ENCODE measurements at regions not wholly inside any gene's neighbourhood (a gene's known extent, or its start where the extent isn't known, plus 50 kb on each side); places are given as distances from the start of the nearest gene placed in this dataset.
"Not testable (repeated sequence)": the region's sequence is repeated elsewhere in the genome, so short reads cannot be mapped to it uniquely, and the experiment has no call there.

DNA sequence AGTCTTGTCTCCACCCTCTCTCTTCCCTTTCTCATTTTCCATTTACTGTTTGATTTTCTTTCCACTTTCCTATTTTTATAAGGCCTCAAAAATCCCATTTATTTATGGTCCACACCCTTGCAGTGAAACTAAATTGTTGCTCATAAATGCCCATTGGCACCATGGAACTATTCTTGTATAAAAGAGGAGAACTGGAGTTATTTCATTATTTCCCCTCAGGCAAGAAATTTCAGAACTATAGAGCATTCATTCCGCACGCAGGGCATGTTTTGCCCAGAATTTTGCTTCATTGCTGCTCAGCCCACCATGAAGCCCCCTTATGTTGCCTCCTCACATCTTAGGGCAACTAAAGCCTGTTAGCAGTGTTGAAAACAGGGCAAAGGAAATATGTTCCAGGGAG lies 113.7 kb upstream of the MMADHC start:
- ATAC-seq (ENCODE audit: insufficient number of reproducible peaks, low FRiP score, low read depth) (no peak), DNase-seq (ENCODE audit: low spot score) (no peak)
- Histone ChIP-seq H3K27me3 (replicated peaks; ENCODE audit: insufficient read depth) (no peaks in the 10 kb centered on the region), H3K4me3 (no peak overlapping the region), H3K27ac (no peak overlapping the region), H3K9me3 (no peaks in the 10 kb centered on the region), H3K4me1 (ENCODE audit: control insufficient read depth in 1 of 2, low read depth in 2 of 2) (no peaks in the 10 kb centered on the region), H3K36me3 (no peaks in the 10 kb centered on the region)
- no peak for TF ChIP-seq CTCF (IDR thresholded peaks at IDR 0.05)

DNA sequence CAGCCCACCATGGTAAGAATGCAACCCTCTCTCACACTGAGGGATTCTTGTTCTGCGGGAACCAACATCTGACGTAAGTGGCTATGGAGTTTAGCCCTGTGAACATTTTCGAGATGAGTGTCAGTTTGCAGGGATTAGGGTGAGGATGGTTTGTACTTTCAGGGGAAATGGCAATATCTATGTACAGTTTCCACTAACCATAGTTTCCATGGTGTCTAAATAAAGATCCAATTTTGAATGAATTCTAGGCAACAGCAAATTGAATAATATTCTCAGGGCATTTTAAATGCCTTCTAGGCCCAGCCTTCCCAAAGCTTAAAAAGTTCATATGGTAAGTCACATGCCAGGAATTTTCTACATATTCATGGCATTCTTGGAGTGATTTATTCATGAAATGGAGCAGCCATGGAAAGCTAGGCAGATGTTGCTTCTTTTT lies 105.4 kb upstream of the MMADHC start:
- DNase-seq (ENCODE audit: low spot score) (no peak), ATAC-seq (ENCODE audit: insufficient number of reproducible peaks, low FRiP score, low read depth) (no peak)
- H3K4me1 ChIP-seq (ENCODE audit: control insufficient read depth in 1 of 2, low read depth in 2 of 2) = peaks cover 0 to 8% of the 10 kb centered on the region in 2 donors
- TF ChIP-seq CTCF (IDR thresholded peaks at IDR 0.05) = no peak
- no peak overlapping the region for H3K27ac ChIP-seq
- no peaks in the 10 kb centered on the region for H3K9me3 ChIP-seq
- H3K4me3 ChIP-seq = no peak overlapping the region
- no peaks in the 10 kb centered on the region for H3K27me3 ChIP-seq (replicated peaks; ENCODE audit: insufficient read depth)
- no peaks in the 10 kb centered on the region for H3K36me3 ChIP-seq

DNA sequence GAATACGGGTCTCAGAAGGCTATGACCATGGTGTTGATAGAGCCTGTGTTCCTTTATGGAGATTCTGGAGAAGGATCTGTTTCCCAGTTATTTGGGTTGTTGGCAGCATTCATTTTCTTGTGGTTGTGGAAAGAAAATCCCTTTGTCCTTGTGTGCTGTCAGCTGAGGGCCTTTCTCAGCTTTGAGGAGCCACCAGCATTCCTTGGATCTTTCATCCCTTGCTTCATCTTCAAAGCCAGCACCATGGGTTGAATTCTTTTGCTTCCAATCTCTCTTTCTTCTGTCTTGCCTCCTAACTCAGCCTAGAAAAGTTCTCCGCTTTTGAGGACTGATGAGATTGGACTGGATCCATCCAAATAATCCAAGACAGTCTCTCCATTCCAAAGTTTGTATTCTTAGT lies 103.2 kb upstream of the MMADHC start:
- Histone ChIP-seq H3K27ac (no peak overlapping the region), H3K4me3 (no peak overlapping the region), H3K9me3 (no peaks in the 10 kb centered on the region), H3K4me1 (ENCODE audit: control insufficient read depth in 1 of 2, low read depth in 2 of 2) (peaks cover 0 to 17% of the 10 kb centered on the region in 2 donors), H3K36me3 (no peaks in the 10 kb centered on the region), H3K27me3 (replicated peaks; ENCODE audit: insufficient read depth) (no peaks in the 10 kb centered on the region)
- ATAC-seq (ENCODE audit: insufficient number of reproducible peaks, low FRiP score, low read depth) (no peak), DNase-seq (ENCODE audit: low spot score) (no peak)
- TF ChIP-seq CTCF (IDR thresholded peaks at IDR 0.05) = no peak

DNA sequence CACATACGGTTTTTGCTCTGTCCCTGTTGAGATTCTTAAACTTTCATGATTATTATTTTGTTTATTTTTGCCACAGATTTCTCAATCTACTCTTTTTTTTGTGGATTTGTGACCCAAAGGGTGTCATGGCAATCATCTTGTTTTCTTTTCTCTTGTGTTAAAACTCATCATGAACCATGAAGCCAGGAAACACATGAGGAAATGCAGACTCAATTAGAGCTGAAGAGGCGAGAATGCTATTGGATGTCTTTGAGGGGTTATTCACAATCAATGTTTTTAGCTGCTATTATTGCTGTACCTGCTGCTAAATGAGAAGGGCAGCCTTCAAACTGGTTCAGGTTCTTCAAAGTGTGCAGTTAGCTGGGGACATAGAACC lies 99.5 kb upstream of the MMADHC start:
- Histone ChIP-seq H3K27ac (no peak overlapping the region), H3K36me3 (no peaks in the 10 kb centered on the region), H3K27me3 (replicated peaks; ENCODE audit: insufficient read depth) (no peaks in the 10 kb centered on the region), H3K9me3 (no peaks in the 10 kb centered on the region), H3K4me3 (no peak overlapping the region), H3K4me1 (ENCODE audit: control insufficient read depth in 1 of 2, low read depth in 2 of 2) (peaks cover 0 to 9% of the 10 kb centered on the region in 2 donors)
- no peak for DNase-seq (ENCODE audit: low spot score)
- ATAC-seq (ENCODE audit: insufficient number of reproducible peaks, low FRiP score, low read depth) = no peak
- no peak for TF ChIP-seq CTCF (IDR thresholded peaks at IDR 0.05)

DNA sequence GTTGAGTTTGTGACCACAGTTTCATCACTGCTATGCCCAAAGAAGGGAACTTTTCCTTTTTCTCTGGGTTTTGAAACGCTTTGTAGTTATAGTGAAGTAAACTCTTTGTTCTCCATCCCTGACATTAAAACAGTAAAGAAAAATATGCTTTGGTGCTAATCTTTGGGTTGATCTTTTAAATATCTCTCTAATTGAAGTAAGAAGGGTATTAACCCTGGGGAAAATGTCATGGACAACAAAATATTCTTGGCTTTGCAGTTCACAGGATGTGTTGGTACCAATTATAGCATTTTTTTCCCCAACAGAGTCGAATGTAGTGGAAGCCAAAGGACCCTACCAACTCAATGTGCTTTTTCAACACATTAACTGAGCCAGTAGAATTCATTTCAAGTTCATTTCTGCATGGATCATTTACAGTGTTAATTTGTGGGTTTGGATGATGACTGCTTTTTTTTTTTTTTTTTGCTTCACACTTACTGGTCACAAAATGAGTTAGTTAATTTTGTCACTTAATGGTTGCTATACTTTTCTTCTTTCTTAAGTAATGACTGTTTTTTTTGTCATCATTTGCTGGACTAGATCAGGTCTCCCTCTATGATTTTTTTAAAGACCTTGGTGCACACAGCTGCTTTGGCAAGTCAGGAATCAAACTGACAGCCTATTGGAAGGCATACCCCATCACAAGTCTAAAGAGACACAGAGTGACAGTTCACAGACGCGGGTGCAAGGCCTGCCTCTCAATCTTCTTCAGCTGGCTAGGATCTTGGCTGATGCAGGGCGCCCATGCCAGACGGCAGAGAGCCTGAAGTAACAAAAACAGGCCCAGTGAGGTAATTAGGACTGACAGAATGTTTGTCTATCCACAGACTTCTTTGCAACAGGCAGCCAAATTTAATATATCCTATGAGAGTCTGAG lies 98.8 kb upstream of the MMADHC start:
- H3K27ac ChIP-seq = no peak overlapping the region
- peaks cover 0 to 9% of the 10 kb centered on the region in 2 donors for H3K4me1 ChIP-seq (ENCODE audit: control insufficient read depth in 1 of 2, low read depth in 2 of 2)
- ATAC-seq (ENCODE audit: insufficient number of reproducible peaks, low FRiP score, low read depth) (no peak), DNase-seq (ENCODE audit: low spot score) (no peak)
- no peaks in the 10 kb centered on the region for H3K27me3 ChIP-seq (replicated peaks; ENCODE audit: insufficient read depth)
- no peak for TF ChIP-seq CTCF (IDR thresholded peaks at IDR 0.05)
- no peaks in the 10 kb centered on the region for H3K36me3 ChIP-seq
- no peaks in the 10 kb centered on the region for H3K9me3 ChIP-seq
- no peak overlapping the region for H3K4me3 ChIP-seq

DNA sequence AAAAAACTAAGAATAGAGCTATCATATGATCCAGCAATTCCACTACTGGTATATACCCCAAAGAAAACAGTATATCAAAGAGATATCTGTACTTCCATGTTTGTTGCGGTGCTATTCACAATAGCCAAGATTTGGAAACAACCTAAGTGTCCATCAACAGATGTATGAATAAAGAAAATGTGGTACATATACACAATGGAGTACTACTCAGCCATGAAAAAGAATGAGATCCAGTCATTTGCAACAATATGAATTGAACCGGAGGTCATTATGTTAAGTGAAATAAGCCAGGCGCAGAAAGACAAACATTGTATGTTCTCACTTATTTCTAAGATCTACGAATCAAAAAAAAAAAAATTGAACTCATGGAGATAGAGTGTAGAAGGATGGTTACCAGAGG lies 97.8 kb upstream of the MMADHC start:
- H3K27me3 ChIP-seq (replicated peaks; ENCODE audit: insufficient read depth); H3K9me3 ChIP-seq; H3K4me3 ChIP-seq; H3K4me1 ChIP-seq (ENCODE audit: control insufficient read depth in 1 of 2, low read depth in 2 of 2); H3K27ac ChIP-seq; H3K36me3 ChIP-seq; ATAC-seq (ENCODE audit: insufficient number of reproducible peaks, low FRiP score, low read depth); DNase-seq (ENCODE audit: low spot score): not testable (repeated sequence)

All from thoracic aorta (tissue), 2 donors.